ENCODE measurements at regions not wholly inside any gene's neighbourhood (a gene's known extent, or its start where the extent isn't known, plus 50 kb on each side); places are given as distances from the start of the nearest gene placed in this dataset.
"Not testable (repeated sequence)": the region's sequence is repeated elsewhere in the genome, so short reads cannot be mapped to it uniquely, and the experiment has no call there.

DNA sequence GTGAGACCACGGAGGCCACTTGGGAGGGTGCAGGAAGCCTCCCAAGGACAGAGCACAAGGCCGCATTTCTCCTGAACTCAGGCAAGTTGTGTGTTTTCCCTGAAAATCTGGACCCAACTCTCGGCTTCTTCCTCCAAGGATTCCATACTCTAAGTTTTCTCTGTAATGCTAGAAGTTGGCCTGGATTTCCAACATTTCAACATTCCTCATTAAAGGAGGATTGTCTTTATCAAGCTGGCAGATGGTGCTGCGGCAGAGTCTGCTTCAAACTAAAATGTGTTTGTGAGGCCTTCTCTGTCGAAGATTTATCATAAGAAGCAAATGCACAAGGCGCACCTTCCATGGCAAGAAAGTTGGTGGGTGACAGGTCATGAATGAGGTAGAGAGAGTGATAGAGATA is 94.4 kb upstream of the SATB2 start:
- Mint-ChIP-seq H3K36me3 (ENCODE audit: low read depth) (no peaks in the 10 kb centered on the region), H3K27me3 (ENCODE audit: low read depth) (no peaks in the 10 kb centered on the region), H3K9me3 (ENCODE audit: insufficient read depth) (no peaks in the 10 kb centered on the region), H3K4me1 (ENCODE audit: low read depth) (no peaks in the 10 kb centered on the region), H3K4me3 (no peak overlapping the region), H3K27ac (no peak overlapping the region)
- ChIA-PET POLR2A (no interaction called here), CTCF (no interaction called here)
- ATAC-seq (no peak), DNase-seq (no peak)

DNA sequence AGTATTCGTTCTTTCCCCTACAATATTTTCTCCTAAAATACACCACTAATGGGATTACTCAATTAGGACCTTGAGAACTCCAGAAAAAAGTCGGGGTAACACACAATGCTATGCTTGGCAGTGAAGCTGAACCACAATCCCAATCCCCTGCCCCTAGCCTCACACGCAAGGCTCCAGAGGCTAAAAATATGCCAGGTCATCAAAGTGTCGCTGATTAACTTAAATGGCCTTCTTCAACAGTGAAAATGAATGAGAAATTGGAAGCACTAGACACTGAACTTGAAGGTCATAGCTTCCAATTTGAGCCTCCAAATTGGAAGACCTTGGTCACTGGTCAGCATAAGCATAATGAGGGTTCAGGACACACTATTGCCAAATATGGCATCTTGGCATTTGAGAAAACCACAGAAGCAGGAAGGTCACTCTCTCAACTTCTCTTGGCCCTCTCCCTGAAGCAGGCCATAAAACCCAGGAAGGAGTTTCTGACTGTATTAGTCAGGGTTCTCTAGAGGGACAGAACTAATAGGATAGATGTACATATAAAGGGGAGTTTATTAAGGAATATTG is 86.0 kb upstream of the SATB2 start:
- H3K27ac Mint-ChIP-seq: no peak overlapping the region
- no peaks in the 10 kb centered on the region for H3K9me3 Mint-ChIP-seq (ENCODE audit: insufficient read depth)
- ATAC-seq (no peak), DNase-seq (no peak)
- POLR2A ChIA-PET: no interaction called here
- CTCF ChIA-PET: no interaction called here
- no peaks in the 10 kb centered on the region for H3K36me3 Mint-ChIP-seq (ENCODE audit: low read depth)
- H3K27me3 Mint-ChIP-seq (ENCODE audit: low read depth): no peaks in the 10 kb centered on the region
- H3K4me1 Mint-ChIP-seq (ENCODE audit: low read depth): no peaks in the 10 kb centered on the region
- no peak overlapping the region for H3K4me3 Mint-ChIP-seq

DNA sequence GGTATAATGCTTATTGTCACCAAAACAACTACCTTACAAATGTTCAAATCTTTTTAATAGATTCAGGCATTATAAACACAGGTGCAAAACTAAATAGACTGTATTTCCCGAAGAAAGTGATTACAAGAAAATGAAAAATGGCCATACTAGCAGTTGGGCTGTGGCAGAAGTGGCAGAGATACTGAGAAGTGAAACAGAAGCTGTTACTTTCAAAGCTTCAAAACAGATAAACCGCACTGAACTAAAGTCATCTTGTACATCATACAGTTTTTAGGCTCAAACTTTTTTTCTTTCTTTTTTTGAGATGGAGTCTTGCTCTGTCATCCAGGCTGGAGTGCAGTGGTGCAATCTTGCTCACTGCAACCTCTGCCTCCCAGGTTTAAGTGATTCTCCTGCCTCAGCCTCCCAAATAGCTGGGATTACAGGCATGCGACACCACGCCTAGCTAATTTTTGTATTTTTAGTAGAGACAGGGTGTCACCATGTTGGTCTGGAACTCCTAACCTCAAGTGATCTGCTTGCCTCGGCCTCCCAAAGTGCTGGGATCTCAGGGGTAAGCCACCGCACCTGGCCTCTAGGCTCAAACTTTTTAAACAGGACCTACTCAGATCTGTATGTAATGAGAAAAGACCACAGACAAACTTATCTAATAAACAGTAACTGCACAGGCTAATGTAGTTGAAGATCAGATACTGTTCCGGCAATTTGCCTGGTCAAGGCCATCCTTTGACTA is 77.9 kb upstream of the SATB2 start:
- Mint-ChIP-seq H3K36me3 (ENCODE audit: low read depth) (no peaks in the 10 kb centered on the region), H3K27ac (no peak overlapping the region)

DNA sequence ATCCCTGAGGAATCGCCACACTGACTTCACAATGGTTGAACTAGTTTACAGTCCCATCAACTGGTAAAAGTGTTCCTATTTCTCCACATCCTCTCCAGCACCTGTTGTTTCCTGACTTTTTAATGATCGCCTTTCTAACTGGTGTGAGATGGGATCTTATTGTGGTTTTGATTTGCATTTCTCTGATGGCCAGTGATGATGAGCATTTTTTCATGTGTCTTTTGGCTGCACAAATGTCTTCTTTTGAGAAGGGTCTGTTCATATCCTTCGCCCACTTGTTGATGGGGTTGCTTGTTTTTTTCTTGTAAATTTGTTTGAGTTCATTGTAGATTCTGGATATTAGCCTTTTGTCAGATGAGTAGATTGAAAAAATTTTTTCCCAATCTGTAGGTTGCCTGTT is 76.1 kb upstream of the SATB2 start:
- DNase-seq; POLR2A ChIA-PET; H3K27ac Mint-ChIP-seq; H3K27me3 Mint-ChIP-seq (ENCODE audit: low read depth); H3K4me3 Mint-ChIP-seq; H3K36me3 Mint-ChIP-seq (ENCODE audit: low read depth); CTCF ChIA-PET; ATAC-seq; H3K9me3 Mint-ChIP-seq (ENCODE audit: insufficient read depth); H3K4me1 Mint-ChIP-seq (ENCODE audit: low read depth): not testable (repeated sequence)

More for the DNA sequence above, 77.9 kb upstream of the SATB2 start:
- POLR2A ChIA-PET: no interaction called here
- ATAC-seq (no peak), DNase-seq (no peak)
- no peaks in the 10 kb centered on the region for H3K9me3 Mint-ChIP-seq (ENCODE audit: insufficient read depth)
- CTCF ChIA-PET: no interaction called here
- H3K4me1 Mint-ChIP-seq (ENCODE audit: low read depth): no peaks in the 10 kb centered on the region
- H3K27me3 Mint-ChIP-seq (ENCODE audit: low read depth): no peaks in the 10 kb centered on the region
- no peak overlapping the region for H3K4me3 Mint-ChIP-seq

DNA sequence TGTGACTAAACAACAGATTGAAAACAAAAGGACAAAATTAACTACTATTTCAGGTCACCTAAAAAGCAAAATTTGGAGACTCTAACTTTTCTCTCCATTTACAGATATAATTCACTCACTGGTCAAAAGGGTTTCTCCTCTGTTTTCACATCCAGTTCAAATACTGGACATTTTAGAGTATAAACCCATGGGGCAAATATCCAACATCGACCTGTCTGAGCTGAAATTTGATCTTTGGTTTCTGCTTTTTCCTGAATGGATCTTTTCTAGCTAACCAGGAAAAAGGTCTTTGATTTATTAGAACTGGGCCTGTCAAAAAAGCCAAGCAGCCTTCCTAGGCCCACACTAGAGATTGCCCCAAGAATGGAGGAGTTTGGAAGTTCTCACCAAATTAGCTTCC is 69.3 kb upstream of the SATB2 start:
- ChIA-PET CTCF (no interaction called here), POLR2A (no interaction called here)
- Mint-ChIP-seq H3K9me3 (ENCODE audit: insufficient read depth) (no peaks in the 10 kb centered on the region), H3K4me3 (no peak overlapping the region), H3K27ac (no peak overlapping the region), H3K4me1 (ENCODE audit: low read depth) (no peaks in the 10 kb centered on the region), H3K27me3 (ENCODE audit: low read depth) (no peaks in the 10 kb centered on the region), H3K36me3 (ENCODE audit: low read depth) (no peaks in the 10 kb centered on the region)
- ATAC-seq (no peak), DNase-seq (no peak)

DNA sequence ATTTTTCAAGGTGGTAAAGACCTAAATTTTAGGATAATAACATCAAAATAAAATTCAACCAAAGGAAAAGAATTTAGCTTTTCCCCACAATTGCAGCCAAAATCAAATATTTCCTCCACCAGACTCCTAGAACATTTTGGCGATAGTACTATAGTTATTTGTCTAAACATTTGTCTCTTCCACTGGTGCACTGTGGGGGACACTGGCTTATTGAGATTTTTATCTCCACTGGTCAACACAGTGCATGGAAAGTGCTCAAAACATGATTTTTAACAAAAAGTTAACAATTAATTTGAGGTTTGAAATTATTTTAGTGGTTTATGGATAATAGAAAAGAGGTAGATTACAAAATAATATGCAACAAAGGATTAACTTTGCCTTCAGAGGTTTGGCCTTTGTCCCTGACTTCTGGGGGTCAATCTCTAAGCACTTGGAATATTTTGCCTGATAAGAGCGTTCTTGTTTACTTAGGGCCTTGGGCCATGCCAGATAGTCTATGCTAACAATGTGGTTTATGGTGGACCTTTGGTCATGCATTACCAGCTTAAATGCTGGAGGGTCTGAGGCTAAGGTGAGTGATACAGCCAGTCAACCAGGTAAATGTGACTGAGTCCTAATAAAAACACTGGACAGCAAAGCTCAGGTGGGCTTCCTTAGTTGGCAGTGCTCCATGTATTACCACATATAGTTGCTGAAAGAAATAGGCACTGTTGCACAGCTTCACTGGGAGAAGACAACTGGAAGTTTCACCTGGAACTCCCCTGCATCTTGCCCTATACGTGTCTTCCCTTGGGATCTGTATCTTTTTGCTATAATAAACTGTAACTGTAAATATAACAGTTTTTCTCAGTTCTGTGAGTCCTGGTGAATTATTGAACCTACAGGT is 67.2 kb upstream of the SATB2 start:
- no peaks in the 10 kb centered on the region for H3K36me3 Mint-ChIP-seq (ENCODE audit: low read depth)
- H3K9me3 Mint-ChIP-seq (ENCODE audit: insufficient read depth): no peaks in the 10 kb centered on the region
- ATAC-seq (no peak), DNase-seq (no peak)
- no peaks in the 10 kb centered on the region for H3K4me1 Mint-ChIP-seq (ENCODE audit: low read depth)
- no peak overlapping the region for H3K4me3 Mint-ChIP-seq
- no peak overlapping the region for H3K27ac Mint-ChIP-seq
- CTCF ChIA-PET: interaction anchor here (0.9 kb wide), 1 partner anchor 36 kb away, joined by 3 read pairs; no protein-coding TSS in a partner anchor
- H3K27me3 Mint-ChIP-seq (ENCODE audit: low read depth): no peaks in the 10 kb centered on the region
- POLR2A ChIA-PET: no interaction called here

DNA sequence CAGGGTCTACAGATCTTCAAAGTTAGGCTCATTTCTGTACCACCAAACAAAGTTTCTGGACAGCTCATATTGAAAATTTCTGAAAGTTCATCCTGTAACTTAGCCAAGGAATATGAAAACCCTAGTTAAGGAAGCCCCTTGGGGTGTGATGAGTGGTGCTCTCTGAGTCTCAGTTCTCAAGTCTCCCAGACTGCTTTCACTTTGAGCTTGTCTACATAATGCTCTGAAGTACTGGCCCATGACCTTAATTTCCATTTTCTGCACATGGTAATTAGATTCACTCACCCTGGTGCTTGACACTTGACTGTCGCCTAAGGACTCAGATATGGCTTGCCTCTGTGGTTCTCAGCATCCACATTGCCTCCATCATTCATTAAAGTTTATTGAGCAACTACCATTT is 51.7 kb upstream of the SATB2 start:
- ATAC-seq (no peak), DNase-seq (no peak)
- ChIA-PET CTCF (no interaction called here), POLR2A (no interaction called here)
- no peaks in the 10 kb centered on the region for H3K36me3 Mint-ChIP-seq (ENCODE audit: low read depth)
- H3K27me3 Mint-ChIP-seq (ENCODE audit: low read depth): peaks cover 3% of the 10 kb centered on the region
- H3K4me1 Mint-ChIP-seq (ENCODE audit: low read depth): no peaks in the 10 kb centered on the region
- H3K4me3 Mint-ChIP-seq: no peak overlapping the region
- H3K27ac Mint-ChIP-seq: no peak overlapping the region
- H3K9me3 Mint-ChIP-seq (ENCODE audit: insufficient read depth): no peaks in the 10 kb centered on the region
